ENCODE measurements at regions not wholly inside any gene's neighbourhood (a gene's known extent, or its start where the extent isn't known, plus 50 kb on each side); places are given as distances from the start of the nearest gene placed in this dataset.

- TF ChIP-seq CBX1 (IDR thresholded peaks at IDR 0.05; ENCODE audit: low read depth) (no peak), ZHX1 (conservative IDR thresholded peaks at IDR 0.05; ENCODE audit: low read length) (no peak), KLF16 (IDR thresholded peaks at IDR 0.05) (no peak), ZBTB8A (IDR thresholded peaks at IDR 0.05; ENCODE audit: partially characterized antibody) (no peak)
- TF ChIP-seq, protein P1, sequence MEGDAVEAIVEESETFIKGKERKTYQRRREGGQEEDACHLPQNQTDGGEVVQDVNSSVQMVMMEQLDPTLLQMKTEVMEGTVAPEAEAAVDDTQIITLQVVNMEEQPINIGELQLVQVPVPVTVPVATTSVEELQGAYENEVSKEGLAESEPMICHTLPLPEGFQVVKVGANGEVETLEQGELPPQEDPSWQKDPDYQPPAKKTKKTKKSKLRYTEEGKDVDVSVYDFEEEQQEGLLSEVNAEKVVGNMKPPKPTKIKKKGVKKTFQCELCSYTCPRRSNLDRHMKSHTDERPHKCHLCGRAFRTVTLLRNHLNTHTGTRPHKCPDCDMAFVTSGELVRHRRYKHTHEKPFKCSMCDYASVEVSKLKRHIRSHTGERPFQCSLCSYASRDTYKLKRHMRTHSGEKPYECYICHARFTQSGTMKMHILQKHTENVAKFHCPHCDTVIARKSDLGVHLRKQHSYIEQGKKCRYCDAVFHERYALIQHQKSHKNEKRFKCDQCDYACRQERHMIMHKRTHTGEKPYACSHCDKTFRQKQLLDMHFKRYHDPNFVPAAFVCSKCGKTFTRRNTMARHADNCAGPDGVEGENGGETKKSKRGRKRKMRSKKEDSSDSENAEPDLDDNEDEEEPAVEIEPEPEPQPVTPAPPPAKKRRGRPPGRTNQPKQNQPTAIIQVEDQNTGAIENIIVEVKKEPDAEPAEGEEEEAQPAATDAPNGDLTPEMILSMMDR (IDR thresholded peaks at IDR 0.05 in 2 of 3, conservative IDR thresholded peaks at IDR 0.05 in 1 of 3; ENCODE audit: insufficient read depth in 2 of 3, low read depth in 1 of 3, low read length in 3 of 3): no peak
Observed at GRCh38 chrX:34509394-34509793, 147.7 kb downstream of the TMEM47 start.

All from K562 (cell line).